PC-9 (cell line): ENCODE measurements at regions not wholly inside any gene's neighbourhood (a gene's known extent, or its start where the extent isn't known, plus 50 kb on each side); places are given as distances from the start of the nearest gene placed in this dataset.

Experiments used
- BruUV-seq: library from RNA; stranded (reverse); fragments of 400-500 nt; replicated peaks from 2 replicates; lab custom pipeline; 2021; lab: Mats Ljungman, UMichigan
- CTCF ChIA-PET: fragments of 300-600 bp; sonication (Branson Sonifier 250); formaldehyde crosslinking; loops from one replicate; lab custom pipeline; 2022; ENCODE audit warnings: antibody characterized with exemption; lab: Charles Lee
- POLR2A ChIA-PET: fragments of 300-600 bp; sonication (Branson Sonifier 250); formaldehyde crosslinking; loops from one replicate; lab custom pipeline; 2022; ENCODE audit warnings: antibody characterized with exemption; ENCODE audit not compliant: unreplicated experiment; lab: Charles Lee
- DNase-seq, 2 experiments: peaks; one replicate each; pipeline versions ENCODE4 v3.0.0 to v3.0.0-alpha.2; 2015 to 2022; ENCODE audit warnings: mixed read lengths in 1 of 2
- H2AFZ ChIP-seq: fragments of 200-600 bp; sonication (generic); 2 replicates; pipeline ENCODE4 v1.8.1; 2017; ENCODE audit warnings: antibody characterized with exemption
- H3F3A ChIP-seq: fragments of 200-600 bp; sonication (generic); 2 replicates; pipeline ENCODE4 v1.8.1; 2017; ENCODE audit warnings: antibody characterized with exemption, mild to moderate bottlenecking, low read depth; ENCODE audit not compliant: insufficient read depth
- H3K27ac ChIP-seq: fragments of 200-600 bp; sonication (generic); 2 replicates; pipeline ENCODE4 v1.6.1; 2016; ENCODE audit warnings: mixed run types
- H3K27me3 ChIP-seq: fragments of 200-600 bp; sonication (generic); 2 replicates; pipeline ENCODE4 v1.6.1; 2016; ENCODE audit warnings: low read depth, mixed run types; ENCODE audit not compliant: insufficient read depth
- H3K36me3 ChIP-seq: fragments of 200-600 bp; sonication (generic); 2 replicates; pipeline ENCODE4 v1.6.1; 2016; ENCODE audit warnings: low read depth, mixed run types
- H3K4me1 ChIP-seq: fragments of 200-600 bp; sonication (generic); replicated peaks from 2 replicates; pipeline ENCODE4 v1.6.1; 2016; ENCODE audit warnings: mixed run types; ENCODE audit not compliant: insufficient read depth
- H3K4me2 ChIP-seq: fragments of 200-600 bp; sonication (generic); 2 replicates; pipeline ENCODE4 v1.6.1; 2017; ENCODE audit warnings: mixed run types
- H3K4me3 ChIP-seq: fragments of 200-600 bp; sonication (generic); 2 replicates; pipeline ENCODE4 v1.6.1; 2016; ENCODE audit warnings: mixed run types
- H3K79me2 ChIP-seq: fragments of 200-600 bp; sonication (generic); 2 replicates; pipeline ENCODE4 v1.6.1; 2017; ENCODE audit warnings: low read depth, mixed run types
- H3K9me2 ChIP-seq: fragments of 200-600 bp; sonication (generic); 2 replicates; pipeline ENCODE4 v1.8.1; 2017; ENCODE audit warnings: mild to moderate bottlenecking; ENCODE audit not compliant: insufficient read depth
- H3K9me3 ChIP-seq: fragments of 200-600 bp; sonication (generic); 2 replicates; pipeline ENCODE4 v1.8.1; 2016; ENCODE audit warnings: low read depth; ENCODE audit not compliant: insufficient read depth
- H4K20me1 ChIP-seq: fragments of 200-600 bp; sonication (generic); 2 replicates; pipeline ENCODE4 v1.8.1; 2017; ENCODE audit not compliant: insufficient read depth
- EZH2 ChIP-seq: fragments of 200-600 bp; sonication (generic); IDR thresholded peaks from 2 replicates; pipeline ENCODE4 v1.8.0; 2017; ENCODE audit warnings: antibody characterized with exemption, low read depth
- intact Hi-C: fragments of 100-400 bp; cut with micrococcal nuclease; formaldehyde crosslinking; loops from one replicate; pipeline ENCODE4 v1.10.0; 2022; ENCODE audit not compliant: unreplicated experiment
- TF ChIP-seq, protein P1 (sequence below): fragments of 200-600 bp; sonication (generic); conservative IDR thresholded peaks from 2 replicates; pipeline ENCODE4 v1.6.1; 2017; ENCODE audit warnings: mixed run types, antibody characterized with exemption, mild to moderate bottlenecking, moderate library complexity

DNA sequence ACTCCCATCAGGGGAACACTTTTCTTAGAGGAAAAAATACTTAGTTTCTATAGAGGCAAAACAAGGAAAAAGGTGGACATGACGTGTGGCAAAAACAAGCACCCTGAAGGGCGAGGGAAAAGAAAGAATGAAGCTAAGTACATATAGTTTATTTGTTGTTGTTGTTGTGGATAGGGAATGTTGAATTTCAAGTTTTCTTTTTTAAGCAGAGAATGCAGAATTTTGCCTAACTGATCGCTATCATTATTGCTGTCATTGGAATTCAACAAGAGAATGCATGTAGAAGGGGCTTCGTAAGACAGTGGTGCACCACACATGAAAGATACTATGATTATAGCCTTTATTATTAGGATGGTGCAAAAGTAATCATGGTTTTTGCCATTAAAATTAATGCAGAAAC, 144.0 kb downstream of the LMO4 start:
- Histone ChIP-seq H3K9me2 (no peaks in the 10 kb centered on the region), H2AFZ (no peak overlapping the region), H3K9me3 (no peaks in the 10 kb centered on the region), H3K4me3 (no peak overlapping the region), H3K79me2 (no peaks in the 10 kb centered on the region), H3K36me3 (no peaks in the 10 kb centered on the region), H4K20me1 (no peaks in the 10 kb centered on the region), H3K27me3 (no peaks in the 10 kb centered on the region), H3K4me2 (peak overlapping the region; percentile 35), H3K4me1 (peaks cover 26% of the 10 kb centered on the region), H3F3A (peaks cover 18% of the 10 kb centered on the region), H3K27ac (peak overlapping the region; percentile 21; the same call in 1 of the 2 replicates)
- TF ChIP-seq, protein P1, sequence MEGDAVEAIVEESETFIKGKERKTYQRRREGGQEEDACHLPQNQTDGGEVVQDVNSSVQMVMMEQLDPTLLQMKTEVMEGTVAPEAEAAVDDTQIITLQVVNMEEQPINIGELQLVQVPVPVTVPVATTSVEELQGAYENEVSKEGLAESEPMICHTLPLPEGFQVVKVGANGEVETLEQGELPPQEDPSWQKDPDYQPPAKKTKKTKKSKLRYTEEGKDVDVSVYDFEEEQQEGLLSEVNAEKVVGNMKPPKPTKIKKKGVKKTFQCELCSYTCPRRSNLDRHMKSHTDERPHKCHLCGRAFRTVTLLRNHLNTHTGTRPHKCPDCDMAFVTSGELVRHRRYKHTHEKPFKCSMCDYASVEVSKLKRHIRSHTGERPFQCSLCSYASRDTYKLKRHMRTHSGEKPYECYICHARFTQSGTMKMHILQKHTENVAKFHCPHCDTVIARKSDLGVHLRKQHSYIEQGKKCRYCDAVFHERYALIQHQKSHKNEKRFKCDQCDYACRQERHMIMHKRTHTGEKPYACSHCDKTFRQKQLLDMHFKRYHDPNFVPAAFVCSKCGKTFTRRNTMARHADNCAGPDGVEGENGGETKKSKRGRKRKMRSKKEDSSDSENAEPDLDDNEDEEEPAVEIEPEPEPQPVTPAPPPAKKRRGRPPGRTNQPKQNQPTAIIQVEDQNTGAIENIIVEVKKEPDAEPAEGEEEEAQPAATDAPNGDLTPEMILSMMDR, result no peak
- no peak for TF ChIP-seq EZH2
- POLR2A ChIA-PET, result no interaction called here
- peak in 1 of 2 experiments; percentile 49 for DNase-seq
- intact Hi-C loops, result loop anchor here (5.0 kb wide), 1 partner anchor 145 kb away; the partner anchor contains the start of gene LMO4
- BruUV-seq, result no TSS peak
- CTCF ChIA-PET, result no interaction called here

GRCh38 chr1:87473203-87473661, 144.6 kb downstream of the LMO4 start:
- Histone ChIP-seq H3K9me2 (no peaks in the 10 kb centered on the region), H3K9me3 (no peaks in the 10 kb centered on the region), H3K79me2 (no peaks in the 10 kb centered on the region), H3K36me3 (no peaks in the 10 kb centered on the region), H3K4me3 (no peak overlapping the region), H2AFZ (no peak overlapping the region), H3K27ac (peak overlapping the region; percentile 21; the same call in 1 of the 2 replicates), H3K4me2 (peak overlapping the region; percentile 35), H3F3A (peaks cover 18% of the 10 kb centered on the region), H3K27me3 (no peaks in the 10 kb centered on the region), H4K20me1 (no peaks in the 10 kb centered on the region), H3K4me1 (peaks cover 26% of the 10 kb centered on the region)
- no TSS peak for BruUV-seq
- TF ChIP-seq, protein P1, result no peak
- TF ChIP-seq EZH2, result no peak
- POLR2A ChIA-PET, result no interaction called here
- DNase-seq, result peak; percentile 49 to 91
- CTCF ChIA-PET, result no interaction called here
- intact Hi-C loops, result loop anchor here (5.0 kb wide), 1 partner anchor 146 kb away; the partner anchor contains the start of gene LMO4

- ChIA-PET POLR2A (no interaction called here), CTCF (no interaction called here)
- Histone ChIP-seq H3K4me3 (no peak overlapping the region), H3K4me1 (peaks cover 26% of the 10 kb centered on the region), H3K79me2 (no peaks in the 10 kb centered on the region), H3K27me3 (no peaks in the 10 kb centered on the region), H3K4me2 (peak overlapping the region; percentile 35; the same call in 1 of the 2 replicates), H2AFZ (no peak overlapping the region), H3K36me3 (no peaks in the 10 kb centered on the region), H3K9me2 (no peaks in the 10 kb centered on the region), H3K27ac (no peak overlapping the region), H3F3A (peaks cover 18% of the 10 kb centered on the region), H4K20me1 (no peaks in the 10 kb centered on the region), H3K9me3 (no peaks in the 10 kb centered on the region)
- no TSS peak for BruUV-seq
- no peak for DNase-seq
- no peak for TF ChIP-seq EZH2
- TF ChIP-seq, protein P1, result no peak
- intact Hi-C loops, result loop anchor here (5.0 kb wide), 1 partner anchor 147 kb away; the partner anchor contains the start of gene LMO4
Measured at GRCh38 chr1:87474098-87474497, 145.4 kb downstream of the LMO4 start.
